UCSD-AML1 (cell line): ENCODE measurements at regions not wholly inside any gene's neighbourhood (a gene's known extent, or its start where the extent isn't known, plus 50 kb on each side); places are given as distances from the start of the nearest gene placed in this dataset.

Experiments used
- DNase-seq: peaks from one replicate; lab custom pipeline; 2025; ENCODE audit not compliant: unreplicated experiment; lab: John Stamatoyannopoulos, UW

GRCh38 chr10:10503772-10504171, 513.9 kb upstream of the CELF2 start:
- DNase-seq: no peak

DNA sequence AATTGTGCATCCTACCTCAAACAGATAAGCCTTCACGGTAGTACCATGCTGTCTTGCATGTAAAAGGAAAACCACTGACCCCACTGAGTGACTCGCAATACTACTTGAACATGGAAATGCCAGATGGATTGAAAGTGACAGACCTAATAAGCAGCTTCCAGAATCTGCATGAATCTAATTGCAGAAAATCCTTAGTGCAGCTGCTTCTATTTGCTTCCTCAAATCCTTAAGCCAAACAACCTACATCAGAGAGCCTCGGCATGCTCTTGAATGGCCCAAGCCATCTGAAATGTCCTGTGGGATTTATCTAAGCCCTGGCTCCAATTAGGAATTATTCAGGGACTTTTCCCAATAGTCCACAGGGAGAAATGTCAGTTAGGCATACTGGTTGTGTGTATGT, 509.5 kb upstream of the CELF2 start:
- no peak for DNase-seq

DNA sequence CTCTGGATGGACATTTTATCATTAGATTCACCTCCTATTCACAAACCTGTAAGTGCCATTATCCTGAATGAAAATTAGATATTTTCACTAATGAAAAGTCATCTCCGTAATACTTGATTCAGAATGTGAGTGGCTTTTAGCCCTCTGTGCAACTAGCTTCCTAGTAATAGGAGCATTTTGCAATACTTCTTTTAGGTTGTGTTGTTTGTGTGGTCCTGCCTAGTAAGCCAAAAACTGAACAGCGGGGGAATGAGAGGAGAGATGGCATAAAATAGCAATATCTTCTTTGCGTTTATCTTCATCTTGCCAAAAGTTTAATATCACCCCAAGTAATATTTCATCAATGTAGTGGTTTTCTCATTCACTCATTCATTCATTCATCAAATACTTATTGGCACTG, 507.5 kb upstream of the CELF2 start:
- no peak for DNase-seq

- DNase-seq: no peak
Observed at GRCh38 chr10:10513067-10513466, 504.6 kb upstream of the CELF2 start.

- no peak for DNase-seq
Observed at GRCh38 chr10:10513898-10514297, 503.8 kb upstream of the CELF2 start.

DNA sequence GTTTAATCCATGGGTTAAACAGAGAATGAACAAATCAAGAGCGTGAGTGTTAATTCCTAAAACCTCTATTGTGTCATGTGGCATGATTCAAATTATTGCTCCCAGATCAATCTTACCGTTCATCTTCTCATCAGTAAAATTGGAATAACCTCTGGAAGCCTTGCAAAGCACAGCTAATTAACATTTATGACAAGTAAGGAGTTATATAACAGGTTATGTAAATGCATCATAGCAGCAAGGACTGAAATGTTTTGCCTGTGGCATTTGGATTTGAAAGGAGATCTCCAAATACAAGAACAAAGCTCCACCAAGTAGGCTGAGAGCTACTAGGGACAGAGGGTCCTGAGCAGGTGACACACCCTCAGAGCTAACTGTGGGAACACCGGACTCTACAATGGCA, 502.9 kb upstream of the CELF2 start:
- DNase-seq: no peak

DNA sequence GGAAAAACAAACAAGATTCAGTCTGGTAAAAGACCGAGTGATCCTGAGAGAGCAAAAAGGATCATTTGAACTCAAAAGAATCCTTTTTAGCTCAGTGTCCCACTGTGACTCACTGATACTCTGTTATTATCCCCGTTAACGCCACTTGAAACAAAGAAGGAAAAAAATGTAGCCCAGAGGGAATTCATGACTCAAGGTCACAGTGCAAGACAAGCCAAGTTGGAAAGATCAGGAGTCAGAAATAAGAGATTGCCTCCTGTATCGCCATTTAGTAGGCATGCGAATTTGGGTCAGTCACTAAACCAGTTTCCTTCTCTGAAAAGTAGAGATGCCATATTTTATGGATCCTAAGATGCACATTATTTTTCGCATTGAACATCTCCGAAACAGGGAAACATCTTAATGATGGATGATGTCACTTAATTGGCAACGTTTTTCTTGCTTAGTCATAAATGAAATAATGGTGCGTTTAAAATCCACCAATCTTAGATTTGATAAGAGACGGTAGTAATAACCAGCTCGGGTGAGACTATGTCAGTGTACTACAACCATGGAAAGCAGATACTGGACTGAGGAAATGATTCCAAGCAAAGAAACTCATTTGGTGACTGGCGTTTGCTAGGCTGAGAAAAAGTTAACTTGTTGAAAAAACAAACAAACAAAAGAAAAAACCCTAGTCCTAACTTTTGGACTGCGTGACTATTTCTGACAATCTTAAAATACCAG, 502.0 kb upstream of the CELF2 start:
- DNase-seq: no peak

DNA sequence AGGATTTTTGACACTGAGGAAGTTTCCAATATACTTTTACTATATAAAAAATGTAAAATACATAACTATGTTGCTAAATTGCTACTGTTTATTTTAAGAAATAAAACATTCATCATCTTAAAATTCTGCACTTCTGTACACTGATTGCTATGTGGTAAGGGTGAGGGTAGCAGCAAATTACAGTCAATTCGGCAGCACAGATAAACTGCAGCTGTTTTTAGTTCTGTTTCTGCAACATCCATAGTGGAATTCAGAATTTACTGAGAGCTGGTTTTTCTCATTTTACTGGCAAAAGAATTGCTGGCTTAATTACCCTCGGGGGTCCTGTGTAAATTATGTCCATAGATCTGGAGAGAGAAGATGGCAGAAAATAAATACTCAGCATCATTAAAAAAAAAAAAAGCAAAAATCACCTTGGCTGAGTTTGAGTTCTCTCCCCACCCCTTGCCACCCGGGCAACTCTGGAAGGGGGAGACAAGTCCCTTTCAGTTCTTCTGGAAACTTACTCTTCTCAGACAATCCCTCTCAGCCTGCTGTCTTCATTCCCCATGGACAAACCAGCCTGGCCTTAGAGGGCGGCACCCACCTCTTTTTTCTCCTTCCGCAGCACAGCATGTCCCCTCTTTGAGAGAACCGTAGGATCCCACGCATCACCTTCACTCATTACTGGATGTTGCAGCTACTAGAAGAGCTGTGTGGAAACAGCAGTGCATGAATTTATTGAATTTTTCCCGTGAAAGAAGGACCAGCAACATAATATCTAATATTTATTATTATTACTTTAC, 501.1 kb upstream of the CELF2 start:
- no peak for DNase-seq

DNA sequence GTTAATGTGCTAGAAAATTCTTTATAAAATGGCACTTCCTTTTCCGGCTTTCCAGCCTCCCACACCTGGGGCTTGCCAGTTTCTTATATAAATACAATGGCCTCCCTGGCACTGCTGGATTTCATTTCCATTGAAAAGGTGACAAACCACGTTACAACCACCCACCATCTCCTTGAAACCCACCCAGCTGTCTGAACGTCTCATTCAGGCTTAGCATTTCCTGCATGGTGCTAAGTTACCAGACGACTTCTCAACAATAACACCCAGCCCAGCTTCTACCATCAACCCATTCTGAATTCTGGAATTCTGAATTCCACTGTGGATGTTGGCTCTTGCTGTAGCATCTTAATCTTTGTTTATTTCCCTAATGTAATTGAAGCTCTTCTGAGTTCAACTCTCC, 499.8 kb upstream of the CELF2 start:
- DNase-seq: no peak

DNA sequence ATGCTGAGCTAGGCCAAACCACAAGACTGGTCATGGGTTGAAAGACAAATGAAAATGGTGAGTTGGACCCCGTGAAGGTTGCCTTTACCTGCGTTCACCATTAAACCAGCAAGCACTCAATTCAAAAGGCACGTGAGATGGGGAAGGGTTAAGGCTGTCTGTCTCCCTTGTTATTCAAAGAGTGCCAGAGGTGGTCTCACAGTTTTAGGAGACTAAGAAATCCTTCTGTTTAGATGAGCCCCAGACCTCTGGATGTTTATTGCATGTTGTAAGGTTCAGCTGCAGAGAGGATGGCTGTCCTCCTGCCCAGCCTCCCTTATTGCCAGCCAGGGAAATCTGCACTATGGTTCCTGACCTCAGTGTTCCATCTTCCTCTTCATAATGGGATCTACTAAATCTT, 498.0 kb upstream of the CELF2 start:
- DNase-seq: no peak

DNA sequence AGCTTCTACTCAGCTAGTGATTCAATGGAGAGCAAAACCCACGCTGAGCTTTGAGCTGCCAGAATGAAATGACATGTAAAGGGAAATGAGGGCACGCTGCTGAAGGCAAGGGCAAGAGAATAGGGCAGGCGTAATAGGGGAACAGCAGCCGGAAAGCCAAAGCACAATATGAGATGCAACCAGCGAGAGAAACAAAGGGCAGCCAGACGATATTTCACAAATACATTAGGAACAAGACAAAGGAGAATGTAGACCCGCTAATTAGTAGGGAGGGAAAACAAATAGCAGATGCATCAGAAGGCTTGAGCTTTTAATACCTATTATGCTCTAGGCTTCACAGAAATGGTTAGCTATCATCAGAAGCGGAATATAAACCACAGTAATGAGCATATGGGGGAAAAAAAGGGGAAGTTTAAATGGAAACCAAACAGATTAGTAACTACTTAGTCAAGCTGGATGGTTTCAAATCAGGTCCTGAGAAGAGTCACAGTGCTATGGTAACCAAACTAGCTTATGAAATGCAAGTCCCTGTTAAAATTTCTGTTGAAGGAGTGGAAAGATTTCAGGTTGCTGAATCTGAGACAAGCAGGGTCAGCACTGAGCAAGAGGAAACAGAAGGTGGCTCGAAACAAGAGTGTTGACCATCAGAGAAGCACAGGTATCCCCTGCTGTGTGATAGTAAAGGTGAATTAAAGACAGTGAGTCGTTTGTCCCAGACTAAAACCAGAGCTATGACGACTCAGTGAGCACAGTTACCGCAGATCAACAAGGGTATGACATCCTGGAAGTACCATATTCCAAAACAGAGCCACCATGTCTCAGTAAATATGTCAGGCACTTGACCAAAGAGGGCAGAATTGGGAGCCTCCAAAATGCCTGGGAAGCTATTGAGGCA, 496.9 kb upstream of the CELF2 start:
- no peak for DNase-seq

DNA sequence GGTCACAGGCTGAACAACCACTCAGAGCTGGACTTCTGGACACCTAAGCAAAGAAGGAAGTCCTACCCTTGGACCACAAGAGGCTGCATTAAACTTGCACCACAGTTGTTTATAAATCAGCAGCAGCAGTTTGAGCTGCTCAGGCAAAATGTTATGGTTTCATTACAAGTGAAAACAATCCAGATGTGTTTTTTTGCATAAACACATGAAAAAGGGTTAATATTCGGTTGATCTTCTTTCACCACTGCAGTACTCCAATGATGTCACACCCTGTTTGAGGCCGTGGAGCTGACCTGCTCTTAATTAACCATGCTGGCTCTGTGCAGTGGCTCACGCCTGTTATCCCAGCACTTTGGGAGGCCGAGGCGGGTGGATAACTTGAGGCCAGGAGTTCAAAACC, 490.8 kb upstream of the CELF2 start:
- DNase-seq: no peak

- no peak for DNase-seq
Observed at GRCh38 chr10:10527861-10528562, 489.7 kb upstream of the CELF2 start.

GRCh38 chr10:10528563-10528910, 489.1 kb upstream of the CELF2 start:
- DNase-seq: no peak

DNA sequence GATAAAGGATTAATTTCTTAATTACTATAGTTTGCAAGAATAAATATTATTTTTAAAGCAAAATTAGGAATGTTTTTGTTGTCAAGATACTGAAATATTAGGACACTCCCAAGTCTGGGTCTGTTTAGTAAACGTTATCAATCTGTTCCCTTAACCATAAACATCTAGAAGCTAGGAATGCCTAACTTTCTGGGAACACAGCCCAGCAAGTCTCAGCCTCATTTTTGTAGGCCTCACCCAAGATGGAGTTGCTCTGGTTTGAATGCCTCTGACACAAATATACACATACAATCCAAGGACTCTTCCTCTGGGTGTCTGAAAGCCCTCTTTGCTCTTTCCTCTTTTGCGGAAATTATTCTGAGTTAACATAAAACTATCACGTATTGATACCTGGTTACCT, 487.4 kb upstream of the CELF2 start:
- no peak for DNase-seq

DNA sequence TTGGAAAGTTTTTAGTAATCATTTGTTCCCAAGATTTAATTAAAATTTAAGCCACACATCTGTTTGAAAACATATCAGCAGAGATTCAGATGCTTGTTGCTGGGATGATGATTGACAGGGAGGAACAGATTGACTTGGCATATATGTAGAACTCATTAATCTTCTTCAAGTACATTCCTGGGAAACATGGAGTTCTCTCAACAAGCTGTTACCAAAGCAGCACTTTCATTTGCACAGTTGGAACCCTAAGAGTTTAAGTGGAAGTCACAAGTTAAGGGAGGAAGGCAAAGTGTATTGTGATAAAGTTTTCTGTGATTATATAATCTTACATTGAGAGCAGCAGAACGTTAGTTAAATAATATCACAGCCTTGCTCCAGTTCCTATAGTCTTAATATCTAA, 485.4 kb upstream of the CELF2 start:
- DNase-seq: no peak

- no peak for DNase-seq
Observed at GRCh38 chr10:10532826-10533225, 484.8 kb upstream of the CELF2 start.

DNA sequence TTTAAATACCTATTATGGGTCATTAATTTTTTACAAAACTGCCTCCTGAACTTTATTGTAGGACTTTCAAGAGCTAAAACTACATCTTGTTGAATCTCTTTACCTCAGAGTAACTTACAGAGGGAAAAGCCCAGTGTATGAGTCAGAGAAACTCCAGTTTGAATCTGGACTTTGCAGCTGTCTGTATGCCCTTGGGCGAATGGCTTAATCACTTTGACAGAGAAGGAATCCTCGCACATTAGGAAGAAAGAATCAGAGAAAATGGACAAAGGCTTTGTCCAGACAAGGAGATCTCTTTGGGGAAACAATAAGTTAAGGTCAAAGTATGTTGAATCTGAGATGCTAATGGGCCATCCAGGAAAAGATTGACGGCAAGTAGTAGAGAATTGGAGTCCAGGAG, 484.2 kb upstream of the CELF2 start:
- DNase-seq: no peak

- no peak for DNase-seq
Observed at GRCh38 chr10:10538326-10538725, 479.3 kb upstream of the CELF2 start.

DNA sequence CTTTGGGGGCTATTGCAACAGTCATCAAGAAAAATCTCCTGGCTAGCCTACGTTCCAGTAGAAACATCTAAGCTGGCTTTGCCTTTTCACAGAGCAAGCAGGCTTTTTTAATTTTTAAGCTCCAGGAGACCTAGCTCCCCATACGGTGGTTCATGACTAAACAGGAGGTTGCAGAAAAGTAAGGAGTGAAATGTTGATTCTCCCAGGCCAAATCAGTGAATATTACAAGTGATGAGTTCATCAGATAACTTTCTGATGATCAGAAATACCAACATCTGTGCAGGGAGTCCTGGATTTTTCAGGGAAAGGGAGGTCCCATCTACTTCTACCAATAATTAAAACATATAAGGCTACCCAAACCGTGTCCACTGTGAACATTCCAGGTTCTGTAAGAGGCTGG, 477.3 kb upstream of the CELF2 start:
- DNase-seq: no peak

- no peak for DNase-seq
Observed at GRCh38 chr10:10542477-10542876, 475.2 kb upstream of the CELF2 start.
